ENCODE measurements at regions not wholly inside any gene's neighbourhood (a gene's known extent, or its start where the extent isn't known, plus 50 kb on each side); places are given as distances from the start of the nearest gene placed in this dataset.

DNA sequence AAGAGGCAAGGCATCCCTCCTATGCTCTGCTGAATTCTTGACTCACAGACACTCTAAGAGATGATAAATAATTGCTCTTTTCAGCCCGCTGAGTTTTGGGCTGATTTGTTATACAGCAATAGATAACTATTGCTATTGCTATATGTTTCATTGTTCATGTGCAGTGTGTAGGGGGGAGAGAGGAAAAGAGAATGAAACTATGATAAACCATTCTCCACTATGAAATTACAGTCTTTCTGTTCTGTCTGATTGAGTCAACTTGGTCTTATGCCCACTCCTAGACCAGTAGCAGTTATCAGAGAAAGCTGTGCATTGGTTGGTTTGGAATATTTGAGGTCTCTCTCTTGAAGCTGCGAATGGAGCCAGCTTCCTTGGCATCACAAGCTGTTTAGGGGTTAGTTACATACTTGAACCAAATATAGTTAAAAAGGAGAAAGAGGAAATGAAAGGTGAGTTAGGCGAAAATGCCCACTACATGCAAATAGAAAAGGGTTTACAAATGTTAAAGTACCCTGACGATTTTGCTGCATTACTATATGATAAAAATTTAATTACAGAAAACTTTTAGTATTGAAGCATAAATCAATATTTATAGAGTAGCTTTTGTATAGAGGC lies 136.3 kb upstream of the ACTBL2 start:
- TF ChIP-seq, protein P1, sequence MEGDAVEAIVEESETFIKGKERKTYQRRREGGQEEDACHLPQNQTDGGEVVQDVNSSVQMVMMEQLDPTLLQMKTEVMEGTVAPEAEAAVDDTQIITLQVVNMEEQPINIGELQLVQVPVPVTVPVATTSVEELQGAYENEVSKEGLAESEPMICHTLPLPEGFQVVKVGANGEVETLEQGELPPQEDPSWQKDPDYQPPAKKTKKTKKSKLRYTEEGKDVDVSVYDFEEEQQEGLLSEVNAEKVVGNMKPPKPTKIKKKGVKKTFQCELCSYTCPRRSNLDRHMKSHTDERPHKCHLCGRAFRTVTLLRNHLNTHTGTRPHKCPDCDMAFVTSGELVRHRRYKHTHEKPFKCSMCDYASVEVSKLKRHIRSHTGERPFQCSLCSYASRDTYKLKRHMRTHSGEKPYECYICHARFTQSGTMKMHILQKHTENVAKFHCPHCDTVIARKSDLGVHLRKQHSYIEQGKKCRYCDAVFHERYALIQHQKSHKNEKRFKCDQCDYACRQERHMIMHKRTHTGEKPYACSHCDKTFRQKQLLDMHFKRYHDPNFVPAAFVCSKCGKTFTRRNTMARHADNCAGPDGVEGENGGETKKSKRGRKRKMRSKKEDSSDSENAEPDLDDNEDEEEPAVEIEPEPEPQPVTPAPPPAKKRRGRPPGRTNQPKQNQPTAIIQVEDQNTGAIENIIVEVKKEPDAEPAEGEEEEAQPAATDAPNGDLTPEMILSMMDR (IDR thresholded peaks at IDR 0.05; ENCODE audit: insufficient read depth, low read length, missing control alignments), result no peak
- DNase-seq (ENCODE audit: low read depth, low spot score), result no peak
- ChIA-PET CTCF (interaction anchor here (0.9 to 1.2 kb wide), 3 partner anchors 10 to 31 kb away, joined by 3 to 4 read pairs (median 3); no protein-coding TSS in a partner anchor), POLR2A (no interaction called here)
- H3K4me3 ChIP-seq (ENCODE audit: low read depth, low read length), result no peak overlapping the region

GRCh38 chr5:57613741-57614140 lies 131.1 kb upstream of the ACTBL2 start:
- TF ChIP-seq, protein P1 (IDR thresholded peaks at IDR 0.05; ENCODE audit: insufficient read depth, low read length, missing control alignments), result no peak
- H3K4me3 ChIP-seq (ENCODE audit: low read depth, low read length), result no peak overlapping the region
- DNase-seq (ENCODE audit: low read depth, low spot score), result no peak
- CTCF ChIA-PET, result no interaction called here
- POLR2A ChIA-PET, result no interaction called here

- ChIA-PET POLR2A (no interaction called here), CTCF (interaction anchor here (0.8 kb wide), 1 partner anchor 850 kb away, joined by 3 read pairs; no protein-coding TSS in a partner anchor)
- no peak for DNase-seq (ENCODE audit: low read depth, low spot score)
- no peak overlapping the region for H3K4me3 ChIP-seq (ENCODE audit: low read depth, low read length)
- TF ChIP-seq, protein P1 (IDR thresholded peaks at IDR 0.05; ENCODE audit: insufficient read depth, low read length, missing control alignments), result no peak
These were observed 128.6 kb upstream of the ACTBL2 start for GRCh38 chr5:57611177-57611576.

DNA sequence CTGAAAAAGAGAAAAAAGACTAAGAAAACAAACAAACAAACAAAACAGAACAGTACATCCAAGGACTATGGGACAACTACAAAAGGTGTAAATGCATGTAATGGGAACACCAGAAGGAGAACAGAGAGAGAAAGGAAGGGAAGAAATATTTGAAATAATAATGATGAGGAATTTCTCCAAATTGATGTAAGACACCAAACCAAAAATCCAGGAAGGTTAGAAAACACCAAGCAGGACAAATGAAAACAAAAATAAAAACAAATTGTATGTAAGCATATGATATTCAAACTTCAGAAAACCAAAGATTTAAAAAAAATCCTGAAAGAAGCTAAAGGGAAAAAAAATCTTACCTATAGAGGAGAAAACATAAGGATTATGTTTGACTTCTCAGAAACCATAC lies 125.9 kb upstream of the ACTBL2 start:
- ChIA-PET POLR2A (no interaction called here), CTCF (interaction anchor here (0.8 to 1.4 kb wide), 2 partner anchors 38 to 41 kb away, joined by 3 read pairs; no protein-coding TSS in a partner anchor)
- no peak overlapping the region for H3K4me3 ChIP-seq (ENCODE audit: low read depth, low read length)
- TF ChIP-seq, protein P1 (IDR thresholded peaks at IDR 0.05; ENCODE audit: insufficient read depth, low read length, missing control alignments), result no peak
- no peak for DNase-seq (ENCODE audit: low read depth, low spot score)

DNA sequence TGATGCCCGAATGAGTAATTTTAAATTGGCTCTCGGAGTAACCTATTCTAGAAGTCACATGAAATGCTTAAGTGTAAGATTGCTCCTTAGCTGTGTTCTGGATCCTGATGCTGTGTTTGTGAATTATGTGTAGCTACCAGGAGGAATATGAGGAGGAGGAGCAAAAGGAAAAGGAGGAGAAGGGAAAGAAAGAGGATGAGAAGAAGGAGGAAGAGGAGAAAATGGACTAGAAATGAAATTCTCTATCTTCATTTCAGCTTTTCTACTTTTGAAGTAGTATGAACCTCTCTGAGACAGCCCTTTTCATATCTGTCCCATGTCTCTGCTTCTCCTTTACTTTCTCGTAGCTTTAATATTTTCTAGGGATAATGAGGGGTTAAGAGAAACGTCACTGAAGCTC lies 119.4 kb upstream of the ACTBL2 start:
- DNase-seq (ENCODE audit: low read depth, low spot score), result no peak
- ChIA-PET POLR2A (no interaction called here), CTCF (interaction anchor here (1.3 to 2.3 kb wide), 2 partner anchors 49 to 177 kb away, joined by 4 to 7 read pairs; no protein-coding TSS in a partner anchor)
- H3K4me3 ChIP-seq (ENCODE audit: low read depth, low read length), result no peak overlapping the region
- TF ChIP-seq, protein P1 (IDR thresholded peaks at IDR 0.05; ENCODE audit: insufficient read depth, low read length, missing control alignments), result no peak

DNA sequence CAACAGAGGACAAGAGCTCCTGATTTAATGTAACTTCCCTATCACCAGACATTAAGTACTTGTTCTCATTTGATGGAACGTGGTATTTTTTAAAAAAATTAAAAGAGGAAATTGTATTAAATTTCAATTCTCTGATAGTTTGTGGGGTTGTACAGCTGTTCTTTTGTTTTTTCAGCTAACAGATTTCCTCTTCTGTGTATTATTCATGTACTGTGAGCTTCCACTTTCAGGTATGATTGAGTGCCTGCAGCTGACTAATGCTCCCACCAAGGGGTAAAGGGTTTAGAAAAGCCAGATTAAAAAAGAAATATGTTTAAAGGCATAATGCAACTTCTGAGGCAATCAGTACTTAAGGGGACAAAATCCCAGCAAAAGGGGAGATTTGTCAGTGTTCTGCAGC lies 117.7 kb upstream of the ACTBL2 start:
- TF ChIP-seq, protein P1 (IDR thresholded peaks at IDR 0.05; ENCODE audit: insufficient read depth, low read length, missing control alignments), result no peak
- POLR2A ChIA-PET, result no interaction called here
- H3K4me3 ChIP-seq (ENCODE audit: low read depth, low read length), result no peak overlapping the region
- CTCF ChIA-PET, result interaction anchor here (2.3 kb wide), 1 partner anchor 51 kb away, joined by 7 read pairs; no protein-coding TSS in a partner anchor
- no peak for DNase-seq (ENCODE audit: low read depth, low spot score)

All from AG04449 (cell line).